ENCODE measurements at regions not wholly inside any gene's neighbourhood (a gene's known extent, or its start where the extent isn't known, plus 50 kb on each side); places are given as distances from the start of the nearest gene placed in this dataset.
"Not testable (repeated sequence)": the region's sequence is repeated elsewhere in the genome, so short reads cannot be mapped to it uniquely, and the experiment has no call there.

GRCh38 chr15:62275831-62276230, 110.7 kb upstream of the C2CD4B start:
- no peak for DNase-seq

GRCh38 chr15:62277816-62278394, 112.8 kb upstream of the C2CD4B start:
- no peak for DNase-seq

- no peak for DNase-seq
Measured at GRCh38 chr15:62278534-62278933, 113.4 kb upstream of the C2CD4B start.

GRCh38 chr15:62279041-62279440, 114.0 kb upstream of the C2CD4B start:
- no peak for DNase-seq

GRCh38 chr15:62280625-62281024, 115.5 kb upstream of the C2CD4B start:
- no peak for DNase-seq

- DNase-seq: not testable (repeated sequence)
Measured at GRCh38 chr15:62281801-62282200, 116.7 kb upstream of the C2CD4B start.

GRCh38 chr15:62287066-62287857, 122.2 kb upstream of the C2CD4B start:
- DNase-seq: no peak

- DNase-seq: no peak
Measured at GRCh38 chr15:62288361-62289017, 123.4 kb upstream of the C2CD4B start.

- DNase-seq: no peak
Measured at GRCh38 chr15:62291262-62291661, 126.2 kb upstream of the C2CD4B start.

- DNase-seq: no peak
Measured at GRCh38 chr15:62296756-62297507, 131.8 kb upstream of the C2CD4B start.

GRCh38 chr15:62297522-62297921, 132.4 kb upstream of the C2CD4B start:
- no peak for DNase-seq

- no peak for DNase-seq
Measured at GRCh38 chr15:62297933-62298332, 132.8 kb upstream of the C2CD4B start.

- DNase-seq: no peak
Measured at GRCh38 chr15:62298811-62299210, 133.7 kb upstream of the C2CD4B start.

- no peak for DNase-seq
Measured at GRCh38 chr15:62299541-62299940, 134.5 kb upstream of the C2CD4B start.

- no peak for DNase-seq
Measured at GRCh38 chr15:62301993-62302675, 137.0 kb upstream of the C2CD4B start.

- DNase-seq: no peak
Measured at GRCh38 chr15:62306851-62307504, 141.9 kb upstream of the C2CD4B start.

- DNase-seq: no peak
Measured at GRCh38 chr15:62307551-62307950, 142.5 kb upstream of the C2CD4B start.

- DNase-seq: no peak
Measured at GRCh38 chr15:62316413-62317060, 151.5 kb upstream of the C2CD4B start.

GRCh38 chr15:62320259-62320658, 155.2 kb upstream of the C2CD4B start:
- no peak for DNase-seq

GRCh38 chr15:62323353-62323890, 158.3 kb upstream of the C2CD4B start:
- DNase-seq: no peak

- no peak for DNase-seq
Measured at GRCh38 chr15:62324382-62324781, 159.3 kb upstream of the C2CD4B start.
